ENCODE measurements at regions not wholly inside any gene's neighbourhood (a gene's known extent, or its start where the extent isn't known, plus 50 kb on each side); places are given as distances from the start of the nearest gene placed in this dataset.

DNA sequence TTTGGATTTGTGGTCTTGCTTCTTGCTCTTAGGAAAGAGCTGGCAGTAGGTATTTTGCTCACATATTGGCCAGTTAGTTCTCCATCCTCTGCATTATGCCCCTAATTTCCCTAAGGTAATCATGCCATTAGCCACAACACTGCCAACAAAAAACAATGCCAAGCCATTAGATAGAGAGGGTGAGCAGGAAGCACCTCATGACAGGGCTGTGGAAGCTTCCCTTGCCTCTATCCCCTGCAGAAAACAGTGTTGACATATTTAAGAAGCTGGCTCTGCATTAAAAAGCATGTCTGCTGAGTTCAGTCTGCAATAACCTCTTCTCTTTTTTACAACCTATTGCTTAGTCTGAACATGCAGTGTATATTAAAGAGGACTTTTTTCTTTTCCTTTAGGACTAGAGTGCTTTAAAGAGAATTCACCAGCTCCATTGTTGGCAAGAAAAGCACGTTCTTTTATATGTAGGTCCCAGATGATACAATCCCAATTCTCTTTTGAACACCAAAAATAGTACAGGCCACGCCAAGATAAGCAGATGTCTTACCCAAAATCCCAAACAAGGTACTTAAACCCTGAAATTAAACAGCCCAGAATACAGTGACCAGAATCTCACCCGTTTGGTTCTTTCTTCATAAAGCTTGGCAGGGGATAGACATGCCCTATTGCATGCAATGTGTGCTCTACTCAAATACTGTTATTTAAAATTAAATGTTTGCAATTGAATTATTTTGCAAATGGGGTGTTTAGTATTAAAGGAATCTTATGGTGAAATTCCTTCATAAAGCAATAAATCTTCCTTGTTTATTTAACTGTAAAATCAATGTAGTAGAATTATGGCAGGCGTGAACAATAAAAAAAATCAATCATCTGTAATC is 93.7 kb upstream of the UBE3A start:
- H3K4me3 ChIP-seq (ENCODE audit: low read depth, low read length) = no peak overlapping the region
- no peak for TF ChIP-seq CTCF (IDR thresholded peaks at IDR 0.05; ENCODE audit: borderline replicate concordance, insufficient read depth, low read depth, low read length)

- no peak overlapping the region for H3K4me3 ChIP-seq (ENCODE audit: low read depth, low read length)
- no peak for TF ChIP-seq CTCF (IDR thresholded peaks at IDR 0.05; ENCODE audit: borderline replicate concordance, insufficient read depth, low read depth, low read length)
These were observed 91.0 kb upstream of the UBE3A start for GRCh38 chr15:25529774-25530173.

GRCh38 chr15:25527118-25527517 is 88.3 kb upstream of the UBE3A start:
- no peak overlapping the region for H3K4me3 ChIP-seq (ENCODE audit: low read depth, low read length)

DNA sequence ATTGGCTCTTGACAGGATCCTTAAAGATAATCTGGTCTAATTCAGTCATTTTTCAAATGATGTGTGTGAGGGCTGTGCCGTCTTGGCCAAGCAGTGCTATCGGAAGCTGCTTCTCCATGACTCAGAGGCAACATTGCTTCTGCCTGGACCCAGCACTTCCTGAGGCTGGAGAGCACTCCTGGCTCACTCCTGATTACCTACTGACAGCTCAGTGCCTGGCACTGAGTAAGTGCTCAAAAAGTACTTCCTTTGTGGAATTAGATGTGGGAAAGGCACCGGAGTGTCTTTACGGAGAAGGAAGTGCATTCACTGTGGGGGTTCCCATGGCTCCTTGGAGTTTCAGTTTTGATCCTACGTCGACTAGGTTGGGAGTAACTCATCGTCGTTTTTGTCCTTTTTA is 86.9 kb upstream of the UBE3A start:
- H3K4me3 ChIP-seq (ENCODE audit: low read depth, low read length) = no peak overlapping the region
- TF ChIP-seq CTCF (IDR thresholded peaks at IDR 0.05; ENCODE audit: borderline replicate concordance, insufficient read depth, low read depth, low read length) = no peak

More at GRCh38 chr15:25527118-25527517, 88.3 kb upstream of the UBE3A start:
- no peak for TF ChIP-seq CTCF (IDR thresholded peaks at IDR 0.05; ENCODE audit: borderline replicate concordance, insufficient read depth, low read depth, low read length)

DNA sequence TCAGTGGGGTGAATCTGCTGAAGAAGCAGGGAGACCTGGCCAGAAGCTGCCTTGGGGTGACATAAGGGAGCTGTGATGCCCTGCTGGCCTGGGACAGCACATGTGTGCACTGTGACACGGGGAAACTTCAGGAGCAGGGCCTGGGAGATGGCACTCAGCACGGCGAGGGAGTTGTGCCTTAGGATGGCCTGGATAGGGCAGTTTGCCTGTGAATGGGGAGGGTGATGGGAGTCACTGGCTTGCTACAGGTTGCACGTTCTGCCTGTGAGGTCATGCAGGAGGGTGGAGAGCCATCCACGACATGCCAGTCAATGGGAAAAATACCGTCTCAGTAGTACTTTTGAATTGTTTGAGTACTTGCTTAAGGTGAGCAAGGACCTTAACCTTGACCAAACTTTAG is 76.8 kb upstream of the UBE3A start:
- no peak overlapping the region for H3K4me3 ChIP-seq (ENCODE audit: low read depth, low read length)
- TF ChIP-seq CTCF (IDR thresholded peaks at IDR 0.05; ENCODE audit: borderline replicate concordance, insufficient read depth, low read depth, low read length) = no peak

- no peak for TF ChIP-seq CTCF (IDR thresholded peaks at IDR 0.05; ENCODE audit: borderline replicate concordance, insufficient read depth, low read depth, low read length)
- H3K4me3 ChIP-seq (ENCODE audit: low read depth, low read length) = no peak overlapping the region
These were observed 75.7 kb upstream of the UBE3A start for GRCh38 chr15:25514522-25514921.

DNA sequence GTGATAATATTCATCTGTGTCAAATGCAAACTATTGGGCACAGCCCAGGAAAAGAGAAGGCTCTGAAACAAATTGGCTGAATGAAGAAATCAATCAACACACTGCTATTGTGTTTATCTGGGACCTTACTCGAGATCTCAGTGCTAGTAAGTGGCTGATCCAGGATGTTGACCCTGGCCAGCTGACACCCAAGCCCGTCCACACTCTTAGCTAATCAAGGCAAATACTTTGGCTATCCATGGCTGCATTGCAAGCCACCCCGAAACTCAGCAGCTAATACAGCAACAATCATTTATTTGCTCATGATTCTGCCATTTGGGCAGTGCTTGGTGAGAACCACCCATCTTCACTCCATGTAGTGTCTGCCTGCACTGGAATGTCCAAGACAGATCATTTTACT is 74.1 kb upstream of the UBE3A start:
- no peak for TF ChIP-seq CTCF (IDR thresholded peaks at IDR 0.05; ENCODE audit: borderline replicate concordance, insufficient read depth, low read depth, low read length)
- H3K4me3 ChIP-seq (ENCODE audit: low read depth, low read length) = no peak overlapping the region

Measured in GM12875 (cell line).